ENCODE measurements at regions not wholly inside any gene's neighbourhood (a gene's known extent, or its start where the extent isn't known, plus 50 kb on each side); places are given as distances from the start of the nearest gene placed in this dataset.
A peak's percentile ranks its signal among the peaks of the same experiment; 100 is the strongest.

DNA sequence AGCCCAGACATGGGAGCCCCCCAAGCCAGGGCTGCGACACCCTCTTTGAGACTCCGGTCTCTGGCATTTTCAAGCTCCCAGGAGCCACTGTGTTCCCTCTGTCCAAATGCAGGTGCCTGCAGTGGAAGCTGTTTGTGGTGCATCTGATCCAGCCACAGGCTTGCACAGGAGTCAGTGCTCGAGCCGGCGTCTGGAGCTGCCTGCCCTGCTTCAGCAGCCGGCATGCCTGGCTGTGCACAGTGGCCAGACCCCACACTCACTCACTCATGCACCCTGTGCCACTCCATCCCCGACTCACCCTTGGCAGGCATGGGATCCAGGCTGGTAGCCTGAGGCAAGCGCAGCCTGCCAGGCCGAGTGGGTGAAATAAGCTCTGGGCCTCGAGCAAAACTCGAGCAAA is 555.0 kb upstream of the CCDC54 start:
- Mint-ChIP-seq H3K27me3 (ENCODE audit: insufficient read depth, unreplicated experiment) (no peaks in the 10 kb centered on the region), H3K4me3 (ENCODE audit: unreplicated experiment) (no peak overlapping the region), H3K27ac (ENCODE audit: low read depth, unreplicated experiment) (no peak overlapping the region), H3K36me3 (ENCODE audit: insufficient read depth, unreplicated experiment) (no peaks in the 10 kb centered on the region), H3K9me3 (ENCODE audit: unreplicated experiment) (no peaks in the 10 kb centered on the region), H3K4me1 (ENCODE audit: insufficient read depth, unreplicated experiment) (peaks cover 3% of the 10 kb centered on the region)
- CTCF ChIA-PET: interaction anchor here (0.7 kb wide), 1 partner anchor 998 kb away, joined by 3 read pairs; no protein-coding TSS in a partner anchor
- intact Hi-C loops (cut with micrococcal nuclease): loop anchor here (10.0 kb wide), 1 partner anchor 243 kb away; no protein-coding TSS in a partner anchor
- BruUV-seq (replicated peaks): no TSS peak
- POLR2A ChIA-PET: no interaction called here
- no peak for DNase-seq (ENCODE audit: unreplicated experiment)
- TF ChIP-seq, protein P1, sequence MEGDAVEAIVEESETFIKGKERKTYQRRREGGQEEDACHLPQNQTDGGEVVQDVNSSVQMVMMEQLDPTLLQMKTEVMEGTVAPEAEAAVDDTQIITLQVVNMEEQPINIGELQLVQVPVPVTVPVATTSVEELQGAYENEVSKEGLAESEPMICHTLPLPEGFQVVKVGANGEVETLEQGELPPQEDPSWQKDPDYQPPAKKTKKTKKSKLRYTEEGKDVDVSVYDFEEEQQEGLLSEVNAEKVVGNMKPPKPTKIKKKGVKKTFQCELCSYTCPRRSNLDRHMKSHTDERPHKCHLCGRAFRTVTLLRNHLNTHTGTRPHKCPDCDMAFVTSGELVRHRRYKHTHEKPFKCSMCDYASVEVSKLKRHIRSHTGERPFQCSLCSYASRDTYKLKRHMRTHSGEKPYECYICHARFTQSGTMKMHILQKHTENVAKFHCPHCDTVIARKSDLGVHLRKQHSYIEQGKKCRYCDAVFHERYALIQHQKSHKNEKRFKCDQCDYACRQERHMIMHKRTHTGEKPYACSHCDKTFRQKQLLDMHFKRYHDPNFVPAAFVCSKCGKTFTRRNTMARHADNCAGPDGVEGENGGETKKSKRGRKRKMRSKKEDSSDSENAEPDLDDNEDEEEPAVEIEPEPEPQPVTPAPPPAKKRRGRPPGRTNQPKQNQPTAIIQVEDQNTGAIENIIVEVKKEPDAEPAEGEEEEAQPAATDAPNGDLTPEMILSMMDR (IDR thresholded peaks at IDR 0.05; ENCODE audit: unreplicated experiment): no peak

DNA sequence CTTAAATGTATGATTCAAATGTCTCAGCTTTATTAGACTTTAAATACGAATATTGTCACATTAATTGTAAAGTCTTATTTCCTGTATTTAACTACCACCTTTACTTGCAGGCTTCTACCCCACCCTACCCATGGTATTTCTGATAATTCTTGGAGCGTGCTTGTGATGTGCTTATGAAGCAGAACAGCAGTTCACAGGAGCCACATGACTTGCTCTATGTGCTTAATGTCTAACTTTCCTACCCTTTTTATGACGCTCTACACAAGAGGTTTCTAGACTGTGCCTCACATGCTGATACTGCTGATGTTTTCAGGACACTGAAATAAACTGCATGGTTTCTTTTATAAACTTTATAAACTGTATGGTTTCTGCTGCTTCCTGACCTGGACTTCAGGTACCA is 553.5 kb upstream of the CCDC54 start:
- no TSS peak for BruUV-seq (replicated peaks)
- ChIA-PET CTCF (no interaction called here), POLR2A (no interaction called here)
- Mint-ChIP-seq H3K27me3 (ENCODE audit: insufficient read depth, unreplicated experiment) (no peaks in the 10 kb centered on the region), H3K4me3 (ENCODE audit: unreplicated experiment) (no peak overlapping the region), H3K36me3 (ENCODE audit: insufficient read depth, unreplicated experiment) (no peaks in the 10 kb centered on the region), H3K9me3 (ENCODE audit: unreplicated experiment) (no peaks in the 10 kb centered on the region), H3K27ac (ENCODE audit: low read depth, unreplicated experiment) (no peak overlapping the region), H3K4me1 (ENCODE audit: insufficient read depth, unreplicated experiment) (peaks cover 3% of the 10 kb centered on the region)
- DNase-seq (ENCODE audit: unreplicated experiment): no peak
- TF ChIP-seq, protein P1 (IDR thresholded peaks at IDR 0.05; ENCODE audit: unreplicated experiment): no peak
- intact Hi-C loops (cut with micrococcal nuclease): loop anchor here (10.0 kb wide), 1 partner anchor 241 kb away; no protein-coding TSS in a partner anchor

DNA sequence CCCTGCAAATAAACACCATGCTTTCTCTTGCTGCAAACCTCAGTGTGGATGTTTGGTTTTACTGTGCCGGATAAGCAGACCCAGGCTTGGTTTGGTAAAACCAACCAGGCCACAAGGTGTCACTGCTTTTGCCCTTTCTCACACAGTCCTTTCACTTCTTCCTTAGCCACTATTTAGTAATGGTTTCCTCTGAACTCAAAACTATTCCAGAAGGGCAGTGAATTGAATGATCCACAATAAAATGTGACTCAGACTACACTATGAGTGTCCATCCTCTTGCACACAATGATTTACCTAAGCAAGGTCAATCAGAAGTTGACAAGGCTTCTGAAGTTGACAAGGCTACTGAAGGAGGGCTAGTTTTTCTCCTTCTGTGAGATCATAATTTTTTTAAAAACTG is 552.4 kb upstream of the CCDC54 start:
- TF ChIP-seq, protein P1 (IDR thresholded peaks at IDR 0.05; ENCODE audit: unreplicated experiment): no peak
- H3K27ac Mint-ChIP-seq (ENCODE audit: low read depth, unreplicated experiment): no peak overlapping the region
- BruUV-seq (replicated peaks): no TSS peak
- H3K4me3 Mint-ChIP-seq (ENCODE audit: unreplicated experiment): no peak overlapping the region
- no peaks in the 10 kb centered on the region for H3K27me3 Mint-ChIP-seq (ENCODE audit: insufficient read depth, unreplicated experiment)
- H3K36me3 Mint-ChIP-seq (ENCODE audit: insufficient read depth, unreplicated experiment): no peaks in the 10 kb centered on the region
- intact Hi-C loops (cut with micrococcal nuclease): loop anchor here (10.0 kb wide), 1 partner anchor 240 kb away; no protein-coding TSS in a partner anchor
- H3K4me1 Mint-ChIP-seq (ENCODE audit: insufficient read depth, unreplicated experiment): peaks cover 3% of the 10 kb centered on the region
- CTCF ChIA-PET: interaction anchor here (0.6 to 0.7 kb wide), 3 partner anchors 16 to 231 kb away, joined by 3 to 5 read pairs (median 3); no protein-coding TSS in a partner anchor
- H3K9me3 Mint-ChIP-seq (ENCODE audit: unreplicated experiment): no peaks in the 10 kb centered on the region
- POLR2A ChIA-PET: no interaction called here
- DNase-seq (ENCODE audit: unreplicated experiment): peak; percentile 35

DNA sequence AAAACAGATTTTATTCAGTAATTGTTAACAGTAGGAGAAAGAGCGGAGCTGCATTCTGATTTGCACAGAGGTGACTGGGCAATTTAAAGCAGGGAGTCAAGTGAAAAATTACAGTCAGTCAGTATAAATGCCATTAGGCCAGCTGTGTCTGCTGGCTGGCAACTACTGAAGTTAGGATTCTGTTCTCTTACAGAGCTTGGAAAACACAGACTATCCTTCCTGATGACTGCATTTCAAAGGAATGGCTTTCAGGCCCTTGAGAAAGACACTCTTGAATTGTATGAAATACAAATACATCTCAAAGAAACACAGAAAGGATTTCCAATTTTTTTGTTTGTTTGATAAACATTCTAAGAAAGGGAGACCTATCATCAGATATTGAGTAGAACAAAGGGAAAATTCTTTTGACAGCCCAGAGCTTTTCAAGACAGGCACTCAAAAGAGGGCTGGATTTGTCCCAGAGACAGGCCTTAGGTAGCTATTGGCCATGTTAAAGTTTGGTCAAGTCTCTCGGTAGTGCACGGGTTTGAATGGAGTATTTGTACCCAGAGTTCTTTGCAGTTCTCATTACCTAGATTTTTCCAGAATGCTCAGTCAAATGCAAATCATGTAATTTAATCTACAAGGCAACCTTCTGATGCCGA is 551.2 kb upstream of the CCDC54 start:
- ChIA-PET CTCF (interaction anchor here (1.0 kb wide), 1 partner anchor 238 kb away, joined by 4 read pairs; no protein-coding TSS in a partner anchor), POLR2A (interaction anchor here (1.4 kb wide), 1 partner anchor 9 kb away, joined by 4 read pairs; no protein-coding TSS in a partner anchor)
- Mint-ChIP-seq H3K9me3 (ENCODE audit: unreplicated experiment) (peaks cover 4% of the 10 kb centered on the region), H3K27me3 (ENCODE audit: insufficient read depth, unreplicated experiment) (no peaks in the 10 kb centered on the region), H3K4me3 (ENCODE audit: unreplicated experiment) (no peak overlapping the region), H3K4me1 (ENCODE audit: insufficient read depth, unreplicated experiment) (peaks cover 3% of the 10 kb centered on the region), H3K27ac (ENCODE audit: low read depth, unreplicated experiment) (no peak overlapping the region), H3K36me3 (ENCODE audit: insufficient read depth, unreplicated experiment) (no peaks in the 10 kb centered on the region)
- peak; percentile 0 for DNase-seq (ENCODE audit: unreplicated experiment)
- TF ChIP-seq, protein P1 (IDR thresholded peaks at IDR 0.05; ENCODE audit: unreplicated experiment): no peak
- intact Hi-C loops (cut with micrococcal nuclease): loop anchor here (10.0 kb wide), 1 partner anchor 239 kb away; no protein-coding TSS in a partner anchor
- no TSS peak for BruUV-seq (replicated peaks)
